DMS53 treated with DMSO at 0.1 percent for 48 hours (cell line): ENCODE measurements at regions not wholly inside any gene's neighbourhood (a gene's known extent, or its start where the extent isn't known, plus 50 kb on each side); places are given as distances from the start of the nearest gene placed in this dataset.
"Not testable (repeated sequence)": the region's sequence is repeated elsewhere in the genome, so short reads cannot be mapped to it uniquely, and the experiment has no call there.

Experiments used
- DNase-seq: peaks from one replicate; lab custom pipeline; 2025; ENCODE audit not compliant: unreplicated experiment; lab: John Stamatoyannopoulos, UW

- no peak for DNase-seq
Measured at GRCh38 chr1:87398641-87399040, 70.0 kb downstream of the LMO4 start.

GRCh38 chr1:87399264-87399663 lies 70.6 kb downstream of the LMO4 start:
- DNase-seq, result no peak

- DNase-seq, result no peak
Measured at GRCh38 chr1:87399701-87400100, 71.0 kb downstream of the LMO4 start.

- DNase-seq, result no peak
Measured at GRCh38 chr1:87400813-87401212, 72.1 kb downstream of the LMO4 start.

GRCh38 chr1:87402241-87403002 lies 73.7 kb downstream of the LMO4 start:
- no peak for DNase-seq

- DNase-seq, result no peak
Measured at GRCh38 chr1:87403061-87403820, 74.6 kb downstream of the LMO4 start.

- no peak for DNase-seq
Measured at GRCh38 chr1:87404296-87404695, 75.6 kb downstream of the LMO4 start.

- no peak for DNase-seq
Measured at GRCh38 chr1:87408665-87409248, 80.1 kb downstream of the LMO4 start.

GRCh38 chr1:87410776-87411480 lies 82.2 kb downstream of the LMO4 start:
- peak; percentile 28 for DNase-seq

- DNase-seq, result not testable (repeated sequence)
Measured at GRCh38 chr1:87413846-87414245, 85.2 kb downstream of the LMO4 start.

GRCh38 chr1:87418048-87418447 lies 89.4 kb downstream of the LMO4 start:
- no peak for DNase-seq

- no peak for DNase-seq
Measured at GRCh38 chr1:87421809-87422208, 93.1 kb downstream of the LMO4 start.

- no peak for DNase-seq
Measured at GRCh38 chr1:87424541-87424940, 95.9 kb downstream of the LMO4 start.

- no peak for DNase-seq
Measured at GRCh38 chr1:87426463-87427249, 98.0 kb downstream of the LMO4 start.

- no peak for DNase-seq
Measured at GRCh38 chr1:87428367-87428766, 99.7 kb downstream of the LMO4 start.

- no peak for DNase-seq
Measured at GRCh38 chr1:87428883-87429282, 100.2 kb downstream of the LMO4 start.

- DNase-seq, result no peak
Measured at GRCh38 chr1:87432685-87433084, 104.0 kb downstream of the LMO4 start.

GRCh38 chr1:87433101-87433500 lies 104.4 kb downstream of the LMO4 start:
- not testable (repeated sequence) for DNase-seq

GRCh38 chr1:87435484-87435883 lies 106.8 kb downstream of the LMO4 start:
- DNase-seq, result no peak

- not testable (repeated sequence) for DNase-seq
Measured at GRCh38 chr1:87436115-87436514, 107.4 kb downstream of the LMO4 start.

- no peak for DNase-seq
Measured at GRCh38 chr1:87436534-87436933, 107.9 kb downstream of the LMO4 start.
